H1 (cell line): ENCODE measurements at regions not wholly inside any gene's neighbourhood (a gene's known extent, or its start where the extent isn't known, plus 50 kb on each side); places are given as distances from the start of the nearest gene placed in this dataset.

Experiments
- CTCF ChIA-PET: fragments of 300-600 bp; sonication (Branson Sonifier 250); formaldehyde crosslinking; loops from one replicate; lab custom pipeline; 2021; ENCODE audit not compliant: partially characterized antibody; lab: Charles Lee
- POLR2A ChIA-PET: fragments of 300-600 bp; sonication (Branson Sonifier 250); formaldehyde crosslinking; loops from one replicate; lab custom pipeline; 2021; ENCODE audit warnings: inconsistent platforms; ENCODE audit not compliant: partially characterized antibody; lab: Charles Lee
- DNase-seq, 2 experiments: peaks; one replicate each; pipeline versions ENCODE4 v3.0.0 to v3.0.0-alpha.2; 2010 to 2022; ENCODE audit warnings: low spot score in 2 of 2, low read depth in 1 of 2, mixed read lengths in 1 of 2
- FAIRE-seq: peaks from 2 replicates; lab custom pipeline; 2011; peaks lifted over from hg19 to GRCh38; lab: Jason Lieb, UNC
- H2AFZ ChIP-seq: 2 replicates; pipeline ENCODE4 v1.8.1; 2012; ENCODE audit warnings: low read length, inconsistent platforms
- H2AK5ac ChIP-seq: 2 replicates; pipeline ENCODE4 v1.6.1; 2013; ENCODE audit warnings: low read depth, low read length
- H2BK120ac ChIP-seq: replicated peaks from 2 replicates; pipeline ENCODE3; 2013; ENCODE audit warnings: low read depth, low read length, inconsistent platforms
- H2BK12ac ChIP-seq: 2 replicates; pipeline ENCODE4 v1.6.1; 2013; ENCODE audit warnings: low read depth, low read length
- H2BK15ac ChIP-seq: 2 replicates; pipeline ENCODE4 v1.6.1; 2013; ENCODE audit warnings: low read length
- H2BK20ac ChIP-seq: 2 replicates; pipeline ENCODE4 v1.6.1; 2013; ENCODE audit warnings: low read length
- H2BK5ac ChIP-seq: 2 replicates; pipeline ENCODE4 v1.6.1; 2013; ENCODE audit warnings: low read depth, low read length
- H3K14ac ChIP-seq: 2 replicates; pipeline ENCODE4 v1.6.1; 2013; ENCODE audit warnings: inconsistent platforms; ENCODE audit not compliant: insufficient read length
- H3K18ac ChIP-seq: 2 replicates; pipeline ENCODE4 v1.6.1; 2013; ENCODE audit warnings: low read length; ENCODE audit errors: extremely low read depth
- H3K23ac ChIP-seq: 2 replicates; pipeline ENCODE4 v1.6.1; 2013; ENCODE audit warnings: inconsistent platforms; ENCODE audit not compliant: insufficient read length
- H3K23me2 ChIP-seq: 2 replicates; pipeline ENCODE4 v1.6.1; 2013; ENCODE audit warnings: low read depth, low read length
- H3K27ac ChIP-seq: 2 replicates; pipeline ENCODE4 v1.6.1; 2011; ENCODE audit warnings: low read depth, low read length, inconsistent platforms
- H3K27me3 ChIP-seq, 4 experiments: replicated peaks in 1 of 4; 1 replicate in 1 of 4; 2 replicates in 3 of 4; pipeline versions ENCODE4 v1.6.1 to v1.8.1; 2011 to 2013; ENCODE audit warnings: low read length in 3 of 4, mild to moderate bottlenecking in 3 of 4, inconsistent platforms in 2 of 4, mixed read lengths in 2 of 4, moderate library complexity in 1 of 4; ENCODE audit not compliant: control insufficient read depth in 3 of 4, insufficient read depth in 3 of 4; ENCODE audit errors: extremely low read depth in 1 of 4
- H3K36me3 ChIP-seq, 4 experiments: 2 replicates each; pipeline versions ENCODE4 v1.6.1 to v1.8.1; 2011 to 2013; ENCODE audit warnings: mild to moderate bottlenecking in 4 of 4, low read length in 3 of 4, moderate library complexity in 2 of 4, control low read depth in 1 of 4, inconsistent platforms in 1 of 4; ENCODE audit not compliant: insufficient read depth in 4 of 4, control insufficient read depth in 2 of 4
- H3K4ac ChIP-seq: replicated peaks from 2 replicates; pipeline ENCODE3; 2013; ENCODE audit warnings: low read length, low read depth, mixed read lengths, inconsistent platforms; ENCODE audit not compliant: insufficient read length
- H3K4me1 ChIP-seq, 4 experiments: replicated peaks in 1 of 4; 1 replicate in 1 of 4; 2 replicates in 3 of 4; pipeline versions ENCODE4 v1.6.1 to v1.8.1; 2011 to 2013; ENCODE audit warnings: low read length in 3 of 4, inconsistent platforms in 2 of 4, mixed read lengths in 1 of 4; ENCODE audit not compliant: insufficient read depth in 4 of 4, control insufficient read depth in 3 of 4
- H3K4me2 ChIP-seq, 2 experiments: 2 replicates each; pipeline versions ENCODE4 v1.6.1 to v1.8.1; 2011 to 2013; ENCODE audit warnings: low read depth in 2 of 2, low read length in 2 of 2, control low read depth in 1 of 2, inconsistent platforms in 1 of 2, mild to moderate bottlenecking in 1 of 2; ENCODE audit not compliant: insufficient read depth in 1 of 2
- H3K4me3 ChIP-seq, 4 experiments: fragments of 200-600, 300-600 bp in 1 of 4; sonication (generic), shearing (Covaris generic), sonication (Bioruptor Twin) in 1 of 4; 2 replicates each; pipeline versions ENCODE4 v1.5.1 to v1.8.1; 2011 to 2016; ENCODE audit warnings: low read length in 4 of 4, low read depth in 3 of 4, control low read depth in 2 of 4, inconsistent platforms in 2 of 4, mild to moderate bottlenecking in 2 of 4, mixed read lengths in 1 of 4, moderate library complexity in 1 of 4; ENCODE audit not compliant: insufficient read depth in 2 of 4; ENCODE audit errors: extremely low read depth in 1 of 4
- H3K56ac ChIP-seq: replicated peaks from 2 replicates; pipeline ENCODE3; 2013; ENCODE audit warnings: low read depth, mild to moderate bottlenecking, mixed read lengths, low read length, inconsistent platforms; ENCODE audit not compliant: insufficient read length
- H3K79me1 ChIP-seq: 2 replicates; pipeline ENCODE4 v1.6.1; 2013; ENCODE audit warnings: low read depth, low read length, control low read depth
- H3K79me2 ChIP-seq, 2 experiments: 2 replicates each; pipeline versions ENCODE4 v1.6.1 to v1.8.1; 2012 to 2013; ENCODE audit warnings: low read length in 2 of 2, mild to moderate bottlenecking in 2 of 2, inconsistent platforms in 1 of 2; ENCODE audit not compliant: insufficient read depth in 2 of 2, control insufficient read depth in 1 of 2
- H3K9ac ChIP-seq, 4 experiments: replicated peaks in 1 of 4; 1 replicate in 1 of 4; 2 replicates in 3 of 4; pipeline versions ENCODE4 v1.6.1 to v1.8.1; 2011 to 2013; ENCODE audit warnings: low read depth in 3 of 4, low read length in 3 of 4, control low read depth in 2 of 4, mild to moderate bottlenecking in 2 of 4, moderate library complexity in 2 of 4, inconsistent platforms in 1 of 4; ENCODE audit errors: extremely low read depth in 1 of 4
- H3K9me3 ChIP-seq, 2 experiments: 2 replicates each; pipeline versions ENCODE4 v1.6.1 to v1.8.1; 2012 to 2013; ENCODE audit warnings: mild to moderate bottlenecking in 2 of 2, moderate library complexity in 2 of 2, control low read depth in 1 of 2, inconsistent platforms in 1 of 2, low read depth in 1 of 2, low read length in 1 of 2, mixed read lengths in 1 of 2; ENCODE audit not compliant: insufficient read depth in 2 of 2
- H4K20me1 ChIP-seq, 2 experiments: replicated peaks in 1 of 2; 2 replicates each; pipeline versions ENCODE3 to v1.8.1; 2011 to 2013; ENCODE audit warnings: inconsistent platforms in 2 of 2, low read length in 2 of 2, mild to moderate bottlenecking in 1 of 2; ENCODE audit not compliant: insufficient read depth in 2 of 2, control insufficient read depth in 1 of 2
- H4K5ac ChIP-seq: 2 replicates; pipeline ENCODE4 v1.6.1; 2013; ENCODE audit warnings: low read length, low read depth, mixed read lengths, inconsistent platforms; ENCODE audit not compliant: insufficient read length
- H4K8ac ChIP-seq: 2 replicates; pipeline ENCODE4 v1.8.0; 2013; ENCODE audit warnings: mild to moderate bottlenecking, moderate library complexity, low read length, inconsistent platforms; ENCODE audit not compliant: insufficient read depth; ENCODE audit errors: extremely low read depth
- H4K91ac ChIP-seq: replicated peaks from 2 replicates; pipeline ENCODE3; 2013; ENCODE audit warnings: low read length, mixed read lengths, inconsistent platforms; ENCODE audit not compliant: insufficient read length
- ASH2L ChIP-seq: fragments of 200-600, 300-600 bp; sonication (generic); IDR thresholded peaks from one replicate; pipeline ENCODE4 v1.7.1; 2017; ENCODE audit warnings: low read length
- ATF2 ChIP-seq: IDR thresholded peaks from 2 replicates; pipeline ENCODE4 v1.6.1; 2012; ENCODE audit warnings: low read length, inconsistent platforms
- CBX5 ChIP-seq: fragments of 300-800, 300-1000 bp; sonication (generic); IDR thresholded peaks from 2 replicates; pipeline ENCODE4 v1.7.1; 2016; ENCODE audit warnings: antibody characterized with exemption, low read length, low read depth
- CBX8 ChIP-seq: fragments of 300-800, 300-1000 bp; sonication (generic); IDR thresholded peaks from 2 replicates; pipeline ENCODE4 v1.7.1; 2016; ENCODE audit warnings: low read depth, low read length, borderline replicate concordance
- EZH2 ChIP-seq: fragments of 200-600 bp; sonication (generic); IDR thresholded peaks from 2 replicates; pipeline ENCODE4 v1.7.1; 2012; ENCODE audit warnings: low read depth, mild to moderate bottlenecking, moderate library complexity, low read length, inconsistent platforms; ENCODE audit not compliant: severe bottlenecking
- PHF8 ChIP-seq: fragments of 200-600 bp; sonication (generic); conservative IDR thresholded peaks from 2 replicates; pipeline ENCODE4 v1.7.1; 2012; ENCODE audit warnings: low read depth, mild to moderate bottlenecking, inconsistent platforms, low read length, moderate library complexity
- POLR2AphosphoS5 ChIP-seq: IDR thresholded peaks from 2 replicates; pipeline ENCODE4 v1.6.1; 2011; ENCODE audit warnings: low read depth, low read length
- RXRA ChIP-seq: IDR thresholded peaks from 2 replicates; pipeline ENCODE4 v1.6.1; 2011; ENCODE audit warnings: low read depth, mild to moderate bottlenecking, low read length, moderate library complexity; ENCODE audit not compliant: insufficient read depth
- WGBS, 2 experiments: shearing (Covaris generic) in 1 of 2; methylation state at CpG; one replicate each; pipeline versions ENCODE4 v1.1.6 to v1.1.7; 2013 to 2015; ENCODE audit warnings: low lambda C conversion rate in 2 of 2, mixed read lengths in 2 of 2, inconsistent platforms in 1 of 2, low coverage in 1 of 2, missing lambda C conversion rate in 1 of 2; ENCODE audit not compliant: insufficient replicate concordance in 2 of 2, insufficient coverage in 1 of 2, insufficient read length in 1 of 2; ENCODE audit errors: extremely low coverage in 1 of 2, missing lambda C conversion rate in 1 of 2; 5-methylcytosine and 5-hydroxymethylcytosine counted together

- Histone ChIP-seq H3K23me2 (no peaks in the 10 kb centered on the region), H3K36me3 (no peaks in the 10 kb centered on the region), H4K91ac (no peak overlapping the region), H3K4me1 (peaks cover 0 to 13% (median 5%) of the 10 kb centered on the region in 4 experiments; a peak in 3 of 7 replicates), H3K9me3 (no peaks in the 10 kb centered on the region), H2AK5ac (no peak overlapping the region), H2BK20ac (no peak overlapping the region), H3K18ac (no peak overlapping the region), H2BK15ac (no peak overlapping the region; the same call in 1 of the 2 replicates), H2BK120ac (no peak overlapping the region), H4K5ac (no peak overlapping the region), H3K4me2 (no peak overlapping the region), H3K4me3 (no peak overlapping the region), H3K23ac (no peak overlapping the region), H3K4ac (no peak overlapping the region), H3K9ac (no peak overlapping the region), H3K27me3 (no peaks in the 10 kb centered on the region), H2BK12ac (no peak overlapping the region), H3K79me2 (no peaks in the 10 kb centered on the region), H3K14ac (no peak overlapping the region), H3K79me1 (no peaks in the 10 kb centered on the region), H2BK5ac (no peak overlapping the region), H4K20me1 (no peaks in the 10 kb centered on the region), H4K8ac (no peak overlapping the region), H3K27ac (no peak overlapping the region), H3K56ac (no peak overlapping the region), H2AFZ (no peak overlapping the region)
- POLR2A ChIA-PET = no interaction called here
- FAIRE-seq (no peak), DNase-seq (no peak)
- 87% methylated on average over 1 of the region's 1 CpG; no CpG with 5 or more reads in 1 of the 2 experiments for WGBS, 2 experiments
- TF ChIP-seq POLR2AphosphoS5 (no peak), RXRA (no peak), CBX5 (no peak), CBX8 (no peak), PHF8 (no peak), ASH2L (no peak), EZH2 (no peak), ATF2 (no peak)
- CTCF ChIA-PET = interaction anchor here (0.8 kb wide), 1 partner anchor 139 kb away, joined by 3 read pairs; no protein-coding TSS in a partner anchor
These were observed 247.3 kb downstream of the GPAT3 start for GRCh38 chr4:83783215-83783614.
